Left renal cortex interstitium (tissue), 4 donors: ENCODE measurements at regions not wholly inside any gene's neighbourhood (a gene's known extent, or its start where the extent isn't known, plus 50 kb on each side); places are given as distances from the start of the nearest gene placed in this dataset.
"Not testable (repeated sequence)": the region's sequence is repeated elsewhere in the genome, so short reads cannot be mapped to it uniquely, and the experiment has no call there.

Experiments used
- DNase-seq, 4 donors: peaks; one replicate each; pipeline ENCODE4 v3.0.0-alpha.2; 2013; ENCODE audit warnings: low read depth in 4 of 4, low spot score in 2 of 4, missing footprints in 1 of 4

GRCh38 chr11:98047647-98048046 is 973.1 kb upstream of the CNTN5 start:
- no peak for DNase-seq

- no peak for DNase-seq
Measured at GRCh38 chr11:98053851-98054250, 966.9 kb upstream of the CNTN5 start.

- DNase-seq, result no peak
Measured at GRCh38 chr11:98056945-98057344, 963.8 kb upstream of the CNTN5 start.

- DNase-seq, result no peak
Measured at GRCh38 chr11:98059488-98059887, 961.3 kb upstream of the CNTN5 start.

GRCh38 chr11:98060759-98061158 is 960.0 kb upstream of the CNTN5 start:
- DNase-seq, result no peak

GRCh38 chr11:98061858-98062257 is 958.9 kb upstream of the CNTN5 start:
- no peak for DNase-seq

GRCh38 chr11:98062714-98063113 is 958.0 kb upstream of the CNTN5 start:
- DNase-seq, result no peak

GRCh38 chr11:98068251-98068650 is 952.5 kb upstream of the CNTN5 start:
- DNase-seq, result no peak

- DNase-seq, result not testable (repeated sequence)
Measured at GRCh38 chr11:98069147-98069546, 951.6 kb upstream of the CNTN5 start.

GRCh38 chr11:98069861-98070260 is 950.9 kb upstream of the CNTN5 start:
- no peak for DNase-seq

- DNase-seq, result no peak
Measured at GRCh38 chr11:98090861-98091505, 929.8 kb upstream of the CNTN5 start.

GRCh38 chr11:98099371-98099770 is 921.4 kb upstream of the CNTN5 start:
- DNase-seq, result no peak

GRCh38 chr11:98100689-98101088 is 920.1 kb upstream of the CNTN5 start:
- DNase-seq, result no peak

GRCh38 chr11:98101329-98101728 is 919.4 kb upstream of the CNTN5 start:
- no peak for DNase-seq

GRCh38 chr11:98104249-98104648 is 916.5 kb upstream of the CNTN5 start:
- DNase-seq, result no peak

- peak in 1 of 4 donors; percentile 9 for DNase-seq
Measured at GRCh38 chr11:98107736-98108135, 913.0 kb upstream of the CNTN5 start.

GRCh38 chr11:98110030-98110429 is 910.7 kb upstream of the CNTN5 start:
- DNase-seq, result no peak

GRCh38 chr11:98115873-98116272 is 904.9 kb upstream of the CNTN5 start:
- no peak for DNase-seq

GRCh38 chr11:98130117-98130625 is 890.6 kb upstream of the CNTN5 start:
- DNase-seq, result no peak

- no peak for DNase-seq
Measured at GRCh38 chr11:98136357-98136756, 884.4 kb upstream of the CNTN5 start.

- DNase-seq, result no peak
Measured at GRCh38 chr11:98137437-98137836, 883.3 kb upstream of the CNTN5 start.

GRCh38 chr11:98143661-98144060 is 877.1 kb upstream of the CNTN5 start:
- no peak for DNase-seq

GRCh38 chr11:98153752-98154151 is 867.0 kb upstream of the CNTN5 start:
- DNase-seq, result no peak
